Cardiac septum (tissue), 1 donor: ENCODE measurements at regions not wholly inside any gene's neighbourhood (a gene's known extent, or its start where the extent isn't known, plus 50 kb on each side); places are given as distances from the start of the nearest gene placed in this dataset.

Source experiments
- DNase-seq: peaks from one replicate; pipeline ENCODE4 v3.0.0-alpha.2; 2020; ENCODE audit warnings: low spot score
- intact Hi-C: fragments of 100-400 bp; cut with DNase I; formaldehyde crosslinking; loops from one replicate; pipeline ENCODE4 v1.14.0; 2022
- donor health status: DM: no; HTN: no; CAD: no.

GRCh38 chr4:151555151-151555945 is 146.4 kb downstream of the FHIP1A start:
- DNase-seq: no peak
- intact Hi-C loops: no loop called here

- intact Hi-C loops: no loop called here
- DNase-seq: no peak
Observed at GRCh38 chr4:151558496-151559113, 149.6 kb downstream of the FHIP1A start.

GRCh38 chr4:151559595-151559994 is 150.6 kb downstream of the FHIP1A start:
- intact Hi-C loops: no loop called here
- DNase-seq: no peak

- intact Hi-C loops: no loop called here
- no peak for DNase-seq
Observed at GRCh38 chr4:151561551-151562256, 152.7 kb downstream of the FHIP1A start.

GRCh38 chr4:151563194-151563593 is 154.2 kb downstream of the FHIP1A start:
- intact Hi-C loops: no loop called here
- DNase-seq: no peak

GRCh38 chr4:151564321-151564720 is 155.3 kb downstream of the FHIP1A start:
- DNase-seq: no peak
- intact Hi-C loops: no loop called here

GRCh38 chr4:151565583-151565982 is 156.6 kb downstream of the FHIP1A start:
- intact Hi-C loops: no loop called here
- no peak for DNase-seq

- no peak for DNase-seq
- intact Hi-C loops: no loop called here
Observed at GRCh38 chr4:151566053-151566452, 157.1 kb downstream of the FHIP1A start.

GRCh38 chr4:151567056-151567455 is 158.1 kb downstream of the FHIP1A start:
- intact Hi-C loops: no loop called here
- DNase-seq: no peak

- intact Hi-C loops: no loop called here
Observed at GRCh38 chr4:151568966-151569365, 160.0 kb downstream of the FHIP1A start.

GRCh38 chr4:151569650-151570049 is 160.7 kb downstream of the FHIP1A start:
- intact Hi-C loops: no loop called here
- no peak for DNase-seq

More at GRCh38 chr4:151568966-151569365, 160.0 kb downstream of the FHIP1A start:
- no peak for DNase-seq

- intact Hi-C loops: no loop called here
- no peak for DNase-seq
Observed at GRCh38 chr4:151573474-151573873, 164.5 kb downstream of the FHIP1A start.

- intact Hi-C loops: no loop called here
- no peak for DNase-seq
Observed at GRCh38 chr4:151573945-151574344, 165.0 kb downstream of the FHIP1A start.

GRCh38 chr4:151574968-151575367 is 166.0 kb downstream of the FHIP1A start:
- no peak for DNase-seq
- intact Hi-C loops: no loop called here

- intact Hi-C loops: no loop called here
- no peak for DNase-seq
Observed at GRCh38 chr4:151575646-151576045, 166.7 kb downstream of the FHIP1A start.

GRCh38 chr4:151576627-151577026 is 167.7 kb downstream of the FHIP1A start:
- no peak for DNase-seq
- intact Hi-C loops: no loop called here

GRCh38 chr4:151581570-151581969 is 172.6 kb downstream of the FHIP1A start:
- intact Hi-C loops: no loop called here
- DNase-seq: no peak

GRCh38 chr4:151582098-151582497 is 173.1 kb downstream of the FHIP1A start:
- intact Hi-C loops: no loop called here
- no peak for DNase-seq

- intact Hi-C loops: no loop called here
- no peak for DNase-seq
Observed at GRCh38 chr4:151583157-151583914, 174.4 kb downstream of the FHIP1A start.

- DNase-seq: no peak
- intact Hi-C loops: no loop called here
Observed at GRCh38 chr4:151584101-151584500, 175.1 kb downstream of the FHIP1A start.
